NCI-H2196 (cell line): ENCODE measurements at regions not wholly inside any gene's neighbourhood (a gene's known extent, or its start where the extent isn't known, plus 50 kb on each side); places are given as distances from the start of the nearest gene placed in this dataset.
"Not testable (repeated sequence)": the region's sequence is repeated elsewhere in the genome, so short reads cannot be mapped to it uniquely, and the experiment has no call there.

Experiments used
- DNase-seq: peaks from one replicate; lab custom pipeline; 2025; ENCODE audit not compliant: unreplicated experiment; lab: John Stamatoyannopoulos, UW

- DNase-seq = no peak
Measured at GRCh38 chr20:19868441-19868840, 110.4 kb downstream of the RIN2 start.

- no peak for DNase-seq
Measured at GRCh38 chr20:19872001-19872400, 113.9 kb downstream of the RIN2 start.

- DNase-seq = no peak
Measured at GRCh38 chr20:19874040-19874727, 116.1 kb downstream of the RIN2 start.

GRCh38 chr20:19875376-19876221 lies 117.5 kb downstream of the RIN2 start:
- DNase-seq = no peak

GRCh38 chr20:19876828-19877460 lies 118.9 kb downstream of the RIN2 start:
- DNase-seq = no peak

- DNase-seq = not testable (repeated sequence)
Measured at GRCh38 chr20:19879874-19880255, 121.8 kb downstream of the RIN2 start.

- DNase-seq = no peak
Measured at GRCh38 chr20:19880256-19881079, 122.4 kb downstream of the RIN2 start.

- no peak for DNase-seq
Measured at GRCh38 chr20:19881080-19881840, 123.2 kb downstream of the RIN2 start.

- DNase-seq = no peak
Measured at GRCh38 chr20:19881990-19882389, 123.9 kb downstream of the RIN2 start.

GRCh38 chr20:19882446-19882845 lies 124.4 kb downstream of the RIN2 start:
- DNase-seq = no peak

GRCh38 chr20:19883501-19883900 lies 125.4 kb downstream of the RIN2 start:
- DNase-seq = no peak

GRCh38 chr20:19885594-19885938 lies 127.5 kb downstream of the RIN2 start:
- no peak for DNase-seq

- no peak for DNase-seq
Measured at GRCh38 chr20:19885939-19886660, 128.0 kb downstream of the RIN2 start.

GRCh38 chr20:19886661-19887288 lies 128.7 kb downstream of the RIN2 start:
- no peak for DNase-seq

GRCh38 chr20:19887556-19888268 lies 129.4 kb upstream of the NAA20 start:
- no peak for DNase-seq

- no peak for DNase-seq
Measured at GRCh38 chr20:19888269-19888671, 128.9 kb upstream of the NAA20 start.

GRCh38 chr20:19889011-19889953 lies 127.9 kb upstream of the NAA20 start:
- no peak for DNase-seq
